ENCODE measurements at regions not wholly inside any gene's neighbourhood (a gene's known extent, or its start where the extent isn't known, plus 50 kb on each side); places are given as distances from the start of the nearest gene placed in this dataset.

- no peak for TF ChIP-seq MLLT1 (IDR thresholded peaks at IDR 0.05)
- TF ChIP-seq MCM7 (IDR thresholded peaks at IDR 0.05), result no peak
- no peak for TF ChIP-seq TCFL5 (CRISPR knock-in tag; conservative IDR thresholded peaks at IDR 0.05)
- TF ChIP-seq CBFA2T2 (conservative IDR thresholded peaks at IDR 0.05), result no peak
- no peak for TF ChIP-seq RREB1 (CRISPR knock-in tag; IDR thresholded peaks at IDR 0.05)
- TF ChIP-seq WHSC1 (IDR thresholded peaks at IDR 0.05; ENCODE audit: low read length), result no peak
- no peak for TF ChIP-seq RBM22 (IDR thresholded peaks at IDR 0.05; ENCODE audit: low read depth, low read length, poor library complexity, severe bottlenecking)
Measured at GRCh38 chrX:113269203-113269602, 428.6 kb upstream of the AMOT start (continued).

Data from K562 (cell line).